ENCODE measurements at regions not wholly inside any gene's neighbourhood (a gene's known extent, or its start where the extent isn't known, plus 50 kb on each side); places are given as distances from the start of the nearest gene placed in this dataset.
"Not testable (repeated sequence)": the region's sequence is repeated elsewhere in the genome, so short reads cannot be mapped to it uniquely, and the experiment has no call there.

DNA sequence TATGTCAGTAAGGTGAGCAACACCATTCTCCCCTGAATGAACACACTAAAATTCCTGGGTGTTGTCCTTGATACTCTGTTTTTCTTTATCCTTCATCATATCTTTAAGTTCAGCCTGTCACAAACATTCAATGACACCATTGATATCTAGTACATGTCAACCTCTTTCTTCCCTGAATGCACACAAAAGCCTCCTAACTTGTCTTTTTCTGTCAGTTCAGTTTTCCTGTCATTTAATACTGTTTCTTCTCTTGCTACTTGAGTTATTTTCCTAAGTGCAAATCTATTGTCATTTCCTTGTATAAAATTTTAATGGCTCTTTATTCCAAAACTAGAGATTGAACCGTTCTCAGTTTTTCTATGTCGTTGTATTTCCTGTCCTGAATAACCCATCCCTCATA is 1107.6 kb upstream of the SLC39A10 start:
- H3K36me3 Mint-ChIP-seq, result no peaks in the 10 kb centered on the region
- peaks cover 0 to 10% (median 2%) of the 10 kb centered on the region in 6 donors for H3K9me3 Mint-ChIP-seq
- H3K4me1 Mint-ChIP-seq, result no peaks in the 10 kb centered on the region
- no peak for DNase-seq
- H3K27ac Mint-ChIP-seq, result no peak overlapping the region
- H3K4me3 Mint-ChIP-seq, result no peak overlapping the region
- H3K27me3 Mint-ChIP-seq (ENCODE audit: low read depth in 3 of 3), result peaks cover 0 to 2% (median under 1%) of the 10 kb centered on the region in 3 donors

DNA sequence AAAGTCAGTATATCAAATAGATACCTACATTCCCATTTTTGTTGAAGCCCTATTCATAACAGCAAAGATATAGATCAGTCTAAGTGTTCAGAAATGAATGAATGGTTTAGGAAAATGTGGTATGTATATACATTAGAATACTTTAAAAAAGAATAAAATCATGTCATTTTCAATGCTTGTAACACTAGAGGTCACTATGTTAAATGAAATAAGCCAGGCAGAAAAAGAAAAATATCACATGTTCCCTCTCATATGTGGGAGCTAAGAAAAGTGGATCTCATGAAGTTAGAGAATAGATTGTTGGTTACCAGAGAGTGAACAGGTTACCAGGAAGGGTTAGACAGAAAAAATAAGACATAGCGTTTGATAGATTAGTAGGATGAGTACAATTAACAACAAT is 1111.0 kb upstream of the SLC39A10 start:
- H3K27ac Mint-ChIP-seq, result no peak overlapping the region
- no peak for DNase-seq
- H3K36me3 Mint-ChIP-seq, result no peaks in the 10 kb centered on the region
- peaks cover 0 to 2% (median 0%) of the 10 kb centered on the region in 3 donors for H3K27me3 Mint-ChIP-seq (ENCODE audit: low read depth in 3 of 3)
- no peaks in the 10 kb centered on the region for H3K4me1 Mint-ChIP-seq
- H3K9me3 Mint-ChIP-seq, result peaks cover 0 to 11% (median 6%) of the 10 kb centered on the region in 6 donors
- H3K4me3 Mint-ChIP-seq, result no peak overlapping the region

DNA sequence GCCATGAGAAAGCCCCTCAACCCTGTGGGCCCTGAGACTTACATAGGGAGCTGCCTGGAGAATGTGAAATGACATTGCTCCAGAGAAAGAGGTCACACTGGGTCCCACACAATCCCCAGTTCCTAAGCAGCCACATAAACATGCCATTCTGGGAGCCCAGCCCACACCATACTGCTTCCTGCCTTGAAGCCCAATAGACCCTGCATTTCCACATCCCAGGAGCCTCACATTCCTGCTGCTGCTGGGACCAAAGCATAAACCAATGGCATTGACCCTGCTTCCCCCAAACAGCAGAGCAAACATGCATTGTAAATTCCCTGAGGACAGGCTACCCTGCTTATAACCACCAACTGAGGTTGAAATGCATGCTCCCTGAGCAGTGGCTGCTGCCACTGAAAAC is 1117.6 kb upstream of the SLC39A10 start:
- no peak overlapping the region for H3K4me3 Mint-ChIP-seq
- H3K27me3 Mint-ChIP-seq (ENCODE audit: low read depth in 3 of 3), result no peaks in the 10 kb centered on the region
- no peaks in the 10 kb centered on the region for H3K36me3 Mint-ChIP-seq
- DNase-seq, result no peak
- no peak overlapping the region for H3K27ac Mint-ChIP-seq
- no peaks in the 10 kb centered on the region for H3K4me1 Mint-ChIP-seq
- peaks cover 3 to 13% (median 9%) of the 10 kb centered on the region in 6 donors for H3K9me3 Mint-ChIP-seq

DNA sequence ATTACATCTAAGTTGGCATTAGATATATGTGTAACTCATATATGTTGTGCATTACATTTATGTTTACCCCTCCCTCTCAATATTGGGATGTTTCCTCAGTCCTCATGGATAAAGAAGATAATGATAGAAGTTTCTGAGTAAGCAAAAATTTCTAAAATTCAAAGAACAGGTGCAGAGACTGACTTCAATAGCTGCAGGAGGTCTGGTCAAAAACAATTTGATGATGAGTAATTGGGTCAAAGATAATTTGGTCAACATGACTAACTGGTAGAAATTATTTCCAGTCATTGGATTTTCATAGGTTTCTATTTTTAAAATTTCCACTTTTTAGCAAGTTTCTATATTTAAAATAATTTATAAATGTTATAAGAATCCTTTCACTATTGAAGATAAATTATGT is 1130.9 kb upstream of the SLC39A10 start:
- Mint-ChIP-seq H3K27ac (no peak overlapping the region), H3K4me1 (no peaks in the 10 kb centered on the region), H3K4me3 (no peak overlapping the region), H3K27me3 (ENCODE audit: low read depth in 3 of 3) (peaks cover 0 to 2% (median 1%) of the 10 kb centered on the region in 3 donors), H3K9me3 (peaks cover 2 to 20% (median 6%) of the 10 kb centered on the region in 6 donors), H3K36me3 (no peaks in the 10 kb centered on the region)
- DNase-seq, result no peak

DNA sequence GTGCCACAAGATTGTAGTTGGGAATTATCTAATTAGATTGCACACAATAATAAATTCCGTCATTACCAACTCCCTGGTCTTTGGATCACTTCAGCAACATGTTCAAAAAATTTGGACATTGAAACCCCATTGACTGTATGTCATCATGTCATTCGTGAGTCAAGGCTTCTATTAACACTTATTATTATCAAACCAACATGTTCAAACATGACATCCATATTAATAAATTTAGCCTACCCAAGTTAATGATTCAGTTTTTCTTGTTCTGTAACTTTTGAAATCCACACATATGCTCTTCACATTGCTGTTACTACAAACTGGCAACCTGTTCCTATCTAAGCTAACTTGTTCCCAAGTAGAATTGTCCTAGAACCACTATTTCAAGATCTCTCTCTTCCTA is 1142.7 kb upstream of the SLC39A10 start:
- Mint-ChIP-seq H3K27me3 (ENCODE audit: low read depth in 3 of 3) (no peaks in the 10 kb centered on the region), H3K9me3 (peaks cover 0 to 10% (median 2%) of the 10 kb centered on the region in 6 donors), H3K4me1 (no peaks in the 10 kb centered on the region), H3K4me3 (no peak overlapping the region), H3K27ac (no peak overlapping the region), H3K36me3 (no peaks in the 10 kb centered on the region)
- no peak for DNase-seq

DNA sequence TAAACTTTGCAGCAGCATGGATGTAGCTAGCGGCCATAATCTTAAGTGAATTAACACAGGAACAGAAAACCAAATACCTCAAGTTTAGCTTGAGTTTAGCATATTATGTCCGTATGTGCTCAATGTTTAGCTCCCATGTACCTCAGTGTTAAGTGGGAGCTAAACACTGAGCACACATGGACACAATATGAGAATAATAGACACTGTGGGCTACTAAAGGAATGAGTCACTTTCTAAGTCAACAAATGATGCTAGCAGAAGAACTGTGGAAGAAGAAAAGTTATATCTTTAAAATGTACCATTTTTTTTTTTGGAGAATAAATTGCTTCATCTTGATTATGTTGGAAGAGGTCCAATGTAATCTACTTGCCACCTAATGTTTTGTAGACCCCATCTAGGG is 1146.0 kb upstream of the SLC39A10 start:
- H3K9me3 Mint-ChIP-seq; H3K27me3 Mint-ChIP-seq (ENCODE audit: low read depth in 3 of 3); DNase-seq; H3K27ac Mint-ChIP-seq; H3K36me3 Mint-ChIP-seq; H3K4me3 Mint-ChIP-seq; H3K4me1 Mint-ChIP-seq: not testable (repeated sequence)

DNA sequence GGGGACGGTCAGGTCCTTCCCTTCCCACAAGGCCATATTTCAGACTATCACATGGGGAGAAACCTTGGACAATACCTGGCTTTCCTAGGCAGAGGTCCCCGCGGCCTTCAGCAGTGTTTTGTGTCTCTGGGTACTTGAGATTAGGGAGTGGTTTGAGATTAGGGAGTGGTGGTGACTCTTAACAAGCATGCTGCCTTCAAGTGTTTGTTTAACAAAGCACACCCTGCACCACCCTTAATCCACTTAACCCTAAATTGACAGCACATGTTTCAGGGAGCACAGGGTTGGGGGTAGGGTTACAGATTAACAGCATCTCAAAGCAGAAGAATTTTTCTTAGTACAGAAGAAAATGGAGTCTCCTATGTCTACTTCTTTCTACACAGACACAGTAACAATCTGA is 1152.2 kb upstream of the SLC39A10 start:
- not testable (repeated sequence) for H3K27me3 Mint-ChIP-seq (ENCODE audit: low read depth in 3 of 3); DNase-seq; H3K36me3 Mint-ChIP-seq; H3K27ac Mint-ChIP-seq; H3K4me1 Mint-ChIP-seq; H3K4me3 Mint-ChIP-seq
- peaks cover 0 to 10% (median 5%) of the 10 kb centered on the region in 6 donors for H3K9me3 Mint-ChIP-seq

DNA sequence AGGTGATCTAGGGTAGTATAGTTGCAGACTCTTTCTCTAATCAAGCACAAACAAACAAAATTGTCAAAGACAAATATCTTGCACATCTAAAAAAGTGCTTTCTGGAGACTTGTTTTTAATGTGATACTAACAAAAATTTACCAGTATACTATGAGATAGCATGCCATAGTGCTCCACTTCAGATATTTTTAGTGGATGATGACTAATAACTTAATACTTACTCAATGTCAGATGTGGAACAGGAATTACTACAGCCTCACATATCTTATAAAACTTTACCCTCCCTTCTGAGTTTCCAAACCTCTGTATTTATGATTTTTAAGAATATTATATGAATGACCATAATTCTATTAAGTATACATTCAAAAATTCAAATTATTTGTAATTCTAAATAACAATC is 1162.0 kb upstream of the SLC39A10 start:
- Mint-ChIP-seq H3K4me1 (no peaks in the 10 kb centered on the region), H3K36me3 (no peaks in the 10 kb centered on the region), H3K4me3 (no peak overlapping the region), H3K27ac (no peak overlapping the region), H3K27me3 (ENCODE audit: low read depth in 3 of 3) (peaks cover 0 to 2% (median 0%) of the 10 kb centered on the region in 3 donors), H3K9me3 (peaks cover 0 to 5% (median under 1%) of the 10 kb centered on the region in 6 donors)
- DNase-seq, result no peak

DNA sequence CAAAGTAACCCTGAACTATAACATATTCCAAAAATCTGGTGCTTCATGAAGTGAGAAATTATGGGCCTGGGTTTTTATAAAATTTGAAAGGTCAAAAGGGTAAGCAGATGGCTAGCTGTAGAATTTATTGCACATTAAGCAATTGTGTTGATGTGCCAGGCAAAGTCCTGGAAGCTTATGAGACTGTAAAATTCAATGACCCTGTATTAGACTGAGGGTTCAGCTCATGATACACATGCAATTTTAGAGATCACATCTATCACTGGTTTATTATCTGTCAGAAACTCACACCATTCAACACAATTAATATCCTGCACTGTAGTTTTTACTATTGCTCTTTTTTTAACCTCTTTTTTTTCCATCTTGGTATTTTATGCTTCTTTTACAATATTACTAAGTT is 1162.6 kb upstream of the SLC39A10 start:
- Mint-ChIP-seq H3K4me1 (no peaks in the 10 kb centered on the region), H3K36me3 (no peaks in the 10 kb centered on the region), H3K4me3 (no peak overlapping the region), H3K27ac (no peak overlapping the region), H3K9me3 (peaks cover 0 to 7% (median under 1%) of the 10 kb centered on the region in 6 donors), H3K27me3 (ENCODE audit: low read depth in 3 of 3) (peaks cover 0 to 2% (median 0%) of the 10 kb centered on the region in 3 donors)
- no peak for DNase-seq

DNA sequence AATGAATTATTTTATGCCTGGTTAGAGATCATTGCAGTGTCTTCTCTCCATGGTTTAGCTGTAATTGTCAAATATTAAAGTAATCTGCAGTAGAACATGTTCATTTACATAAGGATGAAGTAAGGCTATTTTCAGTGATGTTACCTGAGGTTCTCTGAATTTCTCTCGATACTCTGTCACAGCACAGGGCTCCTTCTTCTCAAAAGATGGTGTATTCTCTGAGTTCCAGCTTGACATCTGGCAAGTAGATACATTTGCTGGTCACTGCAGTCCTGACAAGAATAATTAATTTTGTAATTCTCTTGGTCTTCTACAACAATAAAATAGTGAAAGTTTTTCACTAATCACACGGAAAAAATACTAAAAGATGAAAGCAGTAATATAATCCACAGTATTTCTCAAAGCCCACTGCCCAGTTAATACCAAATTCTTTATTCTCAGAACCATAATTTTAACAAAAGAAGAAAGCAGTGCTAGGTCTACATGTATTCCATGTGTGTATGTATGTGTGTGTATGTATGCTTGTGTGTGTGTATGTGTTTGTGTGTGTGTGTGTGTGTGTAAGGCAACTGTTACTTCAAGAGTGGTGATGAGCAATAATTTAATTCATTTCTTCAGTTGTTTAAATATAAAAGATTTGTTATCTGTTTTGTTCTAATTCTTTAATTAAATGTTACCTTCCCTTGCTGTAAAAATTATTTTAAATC is 1165.5 kb upstream of the SLC39A10 start:
- Mint-ChIP-seq H3K36me3 (no peaks in the 10 kb centered on the region), H3K27me3 (ENCODE audit: low read depth in 3 of 3) (peaks cover 0 to 3% (median 0%) of the 10 kb centered on the region in 3 donors), H3K27ac (no peak overlapping the region), H3K4me1 (no peaks in the 10 kb centered on the region), H3K9me3 (peaks cover 0 to 7% (median 2%) of the 10 kb centered on the region in 6 donors), H3K4me3 (no peak overlapping the region)
- no peak for DNase-seq

DNA sequence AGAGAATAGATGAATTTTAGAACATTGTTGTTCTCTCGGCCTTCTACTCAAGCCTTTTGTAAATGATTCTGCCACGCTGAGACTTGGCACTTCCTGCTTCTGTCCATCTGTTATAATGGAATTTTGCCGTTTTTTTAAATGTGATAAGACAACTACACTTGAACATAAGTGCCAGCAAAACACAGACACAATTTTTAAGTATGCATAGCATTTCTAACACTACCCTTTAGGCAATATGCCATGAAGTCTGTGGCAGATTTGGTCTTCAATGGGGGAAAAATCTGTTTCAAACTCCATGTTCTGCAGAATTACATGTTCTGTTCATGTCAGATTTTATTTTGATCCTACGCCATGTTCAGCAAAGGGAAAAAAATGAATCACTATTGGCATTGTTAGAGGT is 1170.7 kb upstream of the SLC39A10 start:
- H3K27ac Mint-ChIP-seq, result no peak overlapping the region
- no peak overlapping the region for H3K4me3 Mint-ChIP-seq
- no peaks in the 10 kb centered on the region for H3K36me3 Mint-ChIP-seq
- H3K27me3 Mint-ChIP-seq (ENCODE audit: low read depth in 3 of 3), result peaks cover 0 to 2% (median 0%) of the 10 kb centered on the region in 3 donors
- peaks cover 2 to 23% (median 6%) of the 10 kb centered on the region in 6 donors for H3K9me3 Mint-ChIP-seq
- H3K4me1 Mint-ChIP-seq, result no peaks in the 10 kb centered on the region
- no peak for DNase-seq

DNA sequence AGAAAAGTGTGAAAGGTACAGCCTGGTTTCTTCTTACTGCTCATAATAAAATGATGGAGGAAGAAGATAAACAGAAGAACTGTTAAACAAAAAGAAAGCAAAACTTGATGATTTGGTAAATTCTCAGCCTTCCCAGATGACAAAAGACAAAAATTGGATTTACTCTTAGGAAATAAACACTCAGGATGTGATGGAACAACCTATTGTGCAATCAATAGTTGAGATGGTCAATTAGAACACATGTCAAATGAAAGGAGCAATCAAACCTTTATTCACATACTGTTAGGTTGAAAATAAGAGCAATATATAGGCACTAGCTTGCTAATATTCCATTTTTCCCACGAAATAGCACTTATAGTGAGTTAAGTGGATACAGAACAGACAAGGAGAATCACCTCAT is 1174.0 kb upstream of the SLC39A10 start:
- DNase-seq, result no peak
- Mint-ChIP-seq H3K9me3 (peaks cover 2 to 23% (median 8%) of the 10 kb centered on the region in 6 donors), H3K27me3 (ENCODE audit: low read depth in 3 of 3) (no peaks in the 10 kb centered on the region), H3K36me3 (no peaks in the 10 kb centered on the region), H3K27ac (no peak overlapping the region), H3K4me1 (no peaks in the 10 kb centered on the region), H3K4me3 (no peak overlapping the region)

DNA sequence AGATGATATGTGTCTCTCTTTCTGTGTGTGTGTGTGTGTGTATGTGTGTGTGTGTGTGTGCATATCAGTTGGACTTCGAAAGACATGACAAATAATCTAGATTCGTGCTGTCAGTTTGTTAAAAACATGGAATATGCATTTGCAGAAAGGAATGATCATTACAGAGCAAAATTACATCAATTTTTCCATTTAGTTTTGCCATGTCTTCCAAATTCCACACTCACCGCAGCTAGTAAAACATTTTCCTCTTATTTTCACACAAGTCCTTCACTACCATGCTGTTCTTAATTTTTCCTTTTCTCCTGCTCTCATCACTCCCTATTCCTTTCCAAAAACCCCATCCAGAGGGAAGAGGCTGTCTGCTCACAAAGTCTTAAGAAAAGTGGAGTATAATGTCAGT is 1191.4 kb upstream of the SLC39A10 start:
- Mint-ChIP-seq H3K36me3 (no peaks in the 10 kb centered on the region), H3K4me1 (no peaks in the 10 kb centered on the region), H3K4me3 (no peak overlapping the region), H3K27ac (no peak overlapping the region), H3K9me3 (peaks cover 0 to 11% (median 6%) of the 10 kb centered on the region in 6 donors), H3K27me3 (ENCODE audit: low read depth in 3 of 3) (peaks cover 0 to 6% (median 3%) of the 10 kb centered on the region in 3 donors)
- no peak for DNase-seq

DNA sequence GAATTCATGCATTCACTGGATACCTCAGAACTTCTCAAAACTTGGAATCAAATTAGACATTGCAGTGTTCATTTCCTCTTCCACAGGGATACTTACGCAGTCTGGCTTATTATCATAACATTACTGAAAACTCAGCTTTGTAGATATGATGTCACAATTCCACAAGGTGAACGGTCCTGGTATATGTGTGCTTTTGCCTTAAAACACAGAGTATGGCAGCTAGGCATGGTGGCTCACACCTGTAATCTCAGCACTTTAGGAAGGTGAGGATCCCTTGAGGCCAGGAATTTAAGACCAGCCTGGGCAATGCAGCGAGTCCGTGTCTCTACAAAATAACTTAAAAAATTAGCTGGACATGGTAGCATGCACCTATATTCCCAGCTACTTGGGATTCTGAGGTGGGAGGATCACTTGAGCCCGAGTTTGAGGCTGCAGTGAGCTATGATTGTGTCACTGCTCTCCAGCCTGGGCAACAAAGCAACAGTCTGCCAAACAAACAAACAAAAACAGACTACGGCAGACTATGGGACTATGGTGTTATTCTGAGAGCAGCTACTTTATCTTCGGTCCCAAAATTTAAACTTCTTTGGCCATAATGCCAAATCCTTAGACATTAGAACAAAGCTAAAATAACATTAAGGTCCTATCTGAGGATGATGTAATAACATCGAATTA is 1191.9 kb upstream of the SLC39A10 start:
- H3K4me1 Mint-ChIP-seq, result no peaks in the 10 kb centered on the region
- no peaks in the 10 kb centered on the region for H3K36me3 Mint-ChIP-seq
- no peak overlapping the region for H3K4me3 Mint-ChIP-seq
- H3K27ac Mint-ChIP-seq, result no peak overlapping the region
- H3K9me3 Mint-ChIP-seq, result peaks cover under 1 to 11% (median 4%) of the 10 kb centered on the region in 6 donors
- H3K27me3 Mint-ChIP-seq (ENCODE audit: low read depth in 3 of 3), result peaks cover 0 to 6% (median 3%) of the 10 kb centered on the region in 3 donors
- no peak for DNase-seq

Measured in immature natural killer cell (primary cell).